ENCODE measurements at regions not wholly inside any gene's neighbourhood (a gene's known extent, or its start where the extent isn't known, plus 50 kb on each side); places are given as distances from the start of the nearest gene placed in this dataset.

GRCh38 chr2:13332060-13332459 is 615.3 kb downstream of the TRIB2 start:
- TF ChIP-seq POLR2A (IDR thresholded peaks at IDR 0.05), result no peak
- TF ChIP-seq CTCF (IDR thresholded peaks at IDR 0.05 in 4 of 5, conservative IDR thresholded peaks at IDR 0.05 in 1 of 5), result no peak

All from gastrocnemius medialis (tissue), 4 donors.